ENCODE measurements at regions not wholly inside any gene's neighbourhood (a gene's known extent, or its start where the extent isn't known, plus 50 kb on each side); places are given as distances from the start of the nearest gene placed in this dataset.
"Not testable (repeated sequence)": the region's sequence is repeated elsewhere in the genome, so short reads cannot be mapped to it uniquely, and the experiment has no call there.

DNA sequence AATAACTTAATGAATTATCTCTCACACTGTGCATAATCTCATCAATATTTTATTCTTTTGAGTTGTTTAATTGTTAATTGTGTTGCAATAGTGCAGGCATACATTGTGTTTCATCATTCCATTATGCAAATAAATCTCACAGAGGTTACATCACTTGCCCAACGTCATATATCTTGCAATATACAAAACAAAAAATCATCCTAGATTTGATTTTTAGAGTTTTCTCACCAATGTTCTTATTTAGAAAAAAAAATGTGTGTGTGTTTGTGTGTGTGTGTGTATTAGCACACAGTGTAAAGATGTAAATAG is 662.5 kb upstream of the GBE1 start:
- DNase-seq (ENCODE audit: low spot score): no peak
- no peak for ATAC-seq

DNA sequence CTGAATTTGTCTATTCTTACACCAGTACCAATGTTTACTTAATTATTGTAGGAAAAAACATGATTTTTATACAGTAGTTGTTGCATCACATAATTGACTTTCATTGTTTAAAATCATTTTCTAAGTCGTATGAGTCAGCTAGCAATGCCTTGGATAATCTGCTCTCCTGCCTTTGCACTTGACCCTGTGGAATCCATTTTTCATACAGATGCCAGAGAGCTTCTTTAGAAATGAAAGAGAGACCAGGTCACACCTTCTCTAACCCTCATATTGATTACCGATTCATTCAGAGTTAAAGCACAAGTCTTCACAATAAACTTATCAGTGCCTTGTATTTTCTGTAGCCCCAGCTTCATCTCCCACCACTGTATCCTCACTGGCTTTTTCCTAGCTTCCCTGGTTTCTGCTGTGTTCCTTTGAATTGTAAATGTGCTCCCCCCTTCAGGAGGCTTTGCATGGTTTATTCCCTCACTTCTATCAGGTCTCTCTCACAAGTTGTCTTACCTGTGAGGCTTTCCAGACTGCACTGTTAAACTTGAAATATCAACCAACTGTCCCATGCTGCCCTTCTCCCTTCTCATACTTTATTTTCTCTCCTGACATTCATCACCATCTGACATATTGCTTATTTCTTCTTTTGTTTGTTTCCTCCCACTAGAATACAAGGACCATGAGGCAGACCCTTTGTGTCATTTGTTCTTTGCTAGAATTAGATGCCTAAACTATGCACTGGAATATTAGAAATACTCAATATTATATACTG is 662.0 kb upstream of the GBE1 start:
- DNase-seq (ENCODE audit: low spot score) (no peak), ATAC-seq (no peak)

DNA sequence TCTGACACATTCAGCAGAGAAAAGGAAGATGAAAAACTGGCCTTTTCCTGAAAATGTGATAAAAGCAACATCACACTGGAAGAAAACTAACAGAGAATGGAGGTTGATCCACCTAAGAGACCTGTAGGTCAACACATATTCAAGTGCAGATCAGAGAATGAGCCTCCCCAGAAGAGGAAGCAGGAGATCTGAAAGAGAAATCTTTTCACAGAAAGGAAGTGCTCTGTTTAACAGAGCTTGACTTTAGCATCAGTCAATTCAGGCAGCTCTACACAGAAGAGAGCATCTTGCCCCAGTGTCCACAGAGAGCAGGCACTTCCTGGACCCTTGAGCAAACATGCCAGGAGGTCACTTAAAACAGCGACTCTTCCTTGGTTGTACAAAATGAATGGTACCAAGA is 655.4 kb upstream of the GBE1 start:
- ATAC-seq: no peak
- DNase-seq (ENCODE audit: low spot score): no peak

DNA sequence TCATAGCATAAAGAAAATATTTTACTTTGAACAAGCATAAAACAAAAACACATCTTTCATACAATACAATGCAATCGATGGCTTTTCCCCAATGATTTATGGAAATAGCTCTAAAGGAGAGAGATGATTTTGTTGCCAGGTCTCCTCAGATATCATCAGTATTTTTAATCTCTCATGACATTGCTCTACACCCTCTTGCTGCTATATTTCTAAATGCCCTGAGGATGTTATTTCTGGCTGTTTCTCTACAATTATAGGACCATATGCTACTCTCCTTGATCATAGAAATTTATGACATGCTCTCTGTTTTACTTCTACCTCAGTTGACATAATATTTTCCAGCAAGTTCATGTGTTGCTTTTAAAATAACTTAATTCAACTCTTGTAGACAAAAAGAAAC is 654.9 kb upstream of the GBE1 start:
- ATAC-seq: no peak
- no peak for DNase-seq (ENCODE audit: low spot score)

DNA sequence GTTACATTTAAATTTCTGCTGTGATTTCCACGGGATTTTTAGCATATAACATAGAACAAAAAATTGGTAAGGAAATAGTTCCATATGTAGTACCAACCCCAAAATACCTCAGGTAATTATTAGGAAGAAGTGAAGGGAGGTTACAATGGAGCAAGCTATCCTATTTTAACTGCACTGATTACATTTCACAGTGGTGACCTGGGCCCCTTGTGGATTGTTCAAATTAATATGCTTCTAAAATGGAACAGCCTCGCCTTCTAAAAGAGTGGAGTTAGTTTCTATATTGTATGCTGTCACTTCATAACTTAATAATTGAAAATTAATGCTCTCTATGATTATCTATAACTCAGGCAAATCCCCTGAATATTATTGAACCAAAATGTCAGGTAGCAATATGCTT is 651.7 kb upstream of the GBE1 start:
- DNase-seq (ENCODE audit: low spot score) (no peak), ATAC-seq (no peak)

DNA sequence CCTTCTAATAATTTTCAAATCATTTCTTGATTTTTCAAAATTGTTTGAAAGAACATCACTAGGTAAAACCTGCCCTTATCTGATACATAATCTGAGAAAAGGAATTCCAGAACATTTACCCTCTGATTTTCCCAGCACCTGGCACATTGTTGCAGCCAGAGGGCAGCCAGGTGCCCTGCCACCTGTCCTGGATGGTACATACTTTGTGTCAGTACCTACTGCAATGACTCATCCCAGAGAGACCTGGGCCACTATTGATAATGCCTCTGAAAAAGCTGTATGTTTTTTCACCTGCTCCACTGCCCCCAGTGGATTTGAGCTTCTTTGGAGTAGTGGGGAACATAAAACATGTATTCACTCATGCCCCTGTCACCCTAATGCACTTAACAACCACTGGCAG is 648.9 kb upstream of the GBE1 start:
- DNase-seq (ENCODE audit: low spot score): no peak
- ATAC-seq: no peak

DNA sequence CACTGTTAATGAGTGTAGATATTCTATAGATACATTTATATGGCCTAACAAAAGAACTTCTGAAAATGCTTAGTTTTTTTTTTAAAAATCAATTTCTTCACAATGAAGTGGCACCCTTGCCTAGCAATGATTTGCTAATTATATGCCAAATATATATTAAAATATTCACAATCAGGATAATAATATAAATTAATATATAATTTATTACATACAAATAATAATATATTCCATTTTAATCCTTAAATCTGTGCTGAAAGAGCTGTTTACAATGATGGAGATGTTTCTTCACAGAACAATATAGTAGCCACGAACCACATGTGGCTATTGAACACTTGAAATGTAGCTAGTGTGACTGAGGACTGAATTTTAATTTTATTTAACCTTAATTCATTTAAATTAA is 648.4 kb upstream of the GBE1 start:
- DNase-seq (ENCODE audit: low spot score): no peak
- ATAC-seq: no peak

DNA sequence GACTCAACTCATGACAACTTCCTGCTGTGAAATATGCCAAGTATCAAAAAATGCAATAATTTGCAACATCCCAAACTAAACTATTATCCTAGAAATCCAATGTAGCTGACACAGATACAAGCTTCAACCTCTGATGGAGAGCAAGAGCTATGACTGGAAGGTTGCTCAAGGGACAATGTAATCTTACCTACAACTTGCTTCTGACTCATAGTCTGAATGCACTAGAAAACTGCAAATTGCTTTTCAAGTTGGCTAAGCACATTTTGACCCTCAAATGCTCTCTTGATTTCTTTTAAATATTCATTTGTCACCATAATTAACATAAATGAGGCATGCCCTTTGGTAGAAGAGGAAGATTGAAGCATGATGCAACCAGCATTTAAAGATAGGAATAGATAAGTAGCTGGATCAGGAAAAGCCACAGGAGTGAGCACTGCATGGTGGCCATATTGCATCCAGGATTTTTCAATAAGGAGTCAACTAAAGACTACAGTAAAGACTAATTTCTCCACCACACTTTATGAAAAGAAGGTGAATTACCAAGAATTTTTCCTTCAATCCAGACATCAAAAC is 630.8 kb upstream of the GBE1 start:
- no peak for ATAC-seq
- no peak for DNase-seq (ENCODE audit: low spot score)

DNA sequence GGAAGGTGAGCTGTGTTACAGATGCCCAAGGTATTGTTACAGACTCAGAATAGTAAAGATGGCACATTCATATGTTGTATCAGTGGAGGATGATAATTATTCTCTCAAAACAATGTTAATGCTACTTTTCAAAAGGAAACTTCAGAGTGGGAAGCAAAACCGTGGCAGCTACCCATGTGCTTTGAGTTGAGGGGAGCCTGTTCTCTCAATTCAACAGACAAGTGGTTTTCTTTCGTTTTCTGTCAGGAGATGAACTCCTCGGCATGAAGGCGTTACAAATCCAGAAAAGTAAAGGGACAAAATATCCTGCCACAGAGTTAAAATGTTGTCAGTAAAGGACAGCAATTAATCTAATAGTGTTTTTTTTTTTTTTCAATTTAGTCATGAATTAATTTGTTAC is 629.4 kb upstream of the GBE1 start:
- DNase-seq (ENCODE audit: low spot score) (no peak), ATAC-seq (no peak)

DNA sequence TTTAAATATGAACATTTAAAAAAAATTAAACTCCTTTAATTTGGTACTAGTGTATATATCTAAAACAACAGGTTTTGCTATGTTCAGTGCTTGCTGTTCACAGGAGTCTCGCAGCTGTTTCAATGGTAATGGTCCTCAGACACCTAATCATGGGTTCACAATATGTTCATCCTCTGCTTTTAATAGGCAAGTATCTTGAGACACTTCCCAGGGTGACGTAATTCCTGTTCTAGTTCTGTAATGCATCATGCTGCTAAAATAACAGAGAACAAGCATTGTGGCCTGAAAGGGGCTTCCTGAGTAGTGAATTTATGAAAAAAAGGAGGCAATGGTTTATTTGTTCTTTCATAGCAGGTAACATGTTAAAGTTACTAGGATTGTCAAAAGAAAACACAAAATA is 625.2 kb upstream of the GBE1 start:
- DNase-seq (ENCODE audit: low spot score): no peak

DNA sequence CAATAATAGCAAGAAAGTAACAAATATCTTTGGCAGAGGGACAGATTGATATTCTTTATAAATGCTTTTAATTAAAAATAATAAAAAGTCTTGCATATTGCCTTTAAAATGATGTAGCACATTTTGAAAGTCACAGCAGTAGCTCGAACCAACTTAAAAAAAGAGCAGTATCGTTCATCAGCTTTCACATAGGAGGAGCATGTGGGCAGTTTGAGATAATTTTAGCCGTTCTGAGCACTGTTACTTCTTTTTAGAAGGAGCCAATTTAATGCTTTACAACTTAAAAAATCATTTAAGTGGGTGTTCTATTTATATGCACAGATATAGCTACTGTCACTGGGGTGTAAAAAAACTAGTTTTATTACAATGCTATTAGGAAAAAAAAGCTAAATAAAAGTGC is 622.7 kb upstream of the GBE1 start:
- no peak for ATAC-seq
- no peak for DNase-seq (ENCODE audit: low spot score)

More for the DNA sequence above, 625.2 kb upstream of the GBE1 start:
- no peak for ATAC-seq

DNA sequence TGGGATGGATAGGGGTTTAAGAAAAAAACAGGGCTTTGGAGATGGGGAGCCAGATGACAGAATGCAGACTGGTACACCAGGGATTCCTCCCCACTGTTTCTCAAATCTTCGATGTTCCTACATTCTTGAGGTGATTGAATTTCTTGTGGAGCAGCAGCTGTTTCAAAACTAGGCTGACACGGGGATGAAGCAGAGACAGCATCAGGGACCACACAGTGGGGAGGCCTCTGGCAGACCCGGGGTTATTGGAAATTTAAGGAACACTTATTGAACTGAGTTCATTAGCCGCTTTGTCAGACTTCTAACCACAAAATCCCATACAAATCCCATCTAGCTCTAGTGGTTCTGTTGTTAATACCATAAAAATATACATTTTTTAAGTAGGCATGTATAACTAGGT is 621.4 kb upstream of the GBE1 start:
- no peak for ATAC-seq

DNA sequence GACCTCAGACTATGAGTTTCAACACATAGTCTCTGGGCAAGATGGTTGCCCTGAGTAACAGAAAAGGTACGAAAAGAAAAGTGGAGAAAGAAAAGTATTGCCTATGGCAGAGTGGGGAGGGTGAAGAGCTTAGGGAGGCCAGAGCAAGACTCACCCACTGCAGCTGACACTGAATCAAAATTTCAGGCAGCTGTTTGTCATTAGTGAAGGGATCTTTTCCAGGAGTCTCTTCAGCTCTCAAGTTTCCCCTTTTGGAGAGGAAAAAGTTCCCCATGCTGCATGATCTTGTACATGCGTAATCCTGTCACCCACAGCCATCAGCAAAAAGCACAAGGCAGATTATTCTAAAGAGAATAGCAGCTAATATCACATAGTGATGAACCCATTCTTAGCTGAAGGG is 616.9 kb upstream of the GBE1 start:
- no peak for DNase-seq (ENCODE audit: low spot score)
- no peak for ATAC-seq

More for the DNA sequence above, 621.4 kb upstream of the GBE1 start:
- no peak for DNase-seq (ENCODE audit: low spot score)

DNA sequence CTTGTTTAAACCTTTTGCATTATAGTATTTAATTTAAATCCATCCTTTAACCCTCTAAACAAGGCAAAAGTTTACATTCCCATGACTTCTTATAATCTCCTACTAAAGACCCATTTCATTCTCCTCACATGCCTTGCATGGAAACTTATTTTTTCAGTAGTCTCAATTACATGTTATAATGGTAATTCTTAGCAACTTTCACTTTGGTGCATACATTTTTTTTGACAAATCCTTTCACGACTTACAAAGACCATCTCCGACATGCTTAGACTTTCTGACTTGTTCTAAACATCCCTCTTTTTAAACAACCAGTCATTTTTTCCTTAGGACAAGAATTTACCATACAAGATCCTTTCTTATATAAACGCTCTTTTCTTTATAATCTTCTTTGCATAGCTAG is 615.4 kb upstream of the GBE1 start:
- DNase-seq (ENCODE audit: low spot score) (no peak), ATAC-seq (no peak)

DNA sequence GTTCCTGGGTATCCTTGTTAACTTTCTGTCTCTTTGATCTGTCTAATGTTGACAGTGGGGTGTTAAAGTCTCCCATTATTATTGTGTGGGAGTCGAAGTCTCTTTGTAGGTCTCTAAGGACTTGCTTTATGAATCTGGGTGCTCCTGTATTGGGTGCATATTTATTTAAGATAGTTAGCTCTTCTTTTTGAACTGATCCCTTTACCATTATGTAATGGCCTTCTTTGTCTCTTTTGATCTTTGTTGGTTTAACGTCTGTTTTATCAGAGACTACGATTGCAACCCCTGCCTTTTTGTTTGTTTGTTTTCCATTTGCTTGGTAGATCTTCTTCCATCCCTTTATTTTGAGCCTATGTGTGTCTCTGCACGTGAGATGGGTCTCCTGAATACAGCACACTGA is 612.4 kb upstream of the GBE1 start:
- ATAC-seq; DNase-seq (ENCODE audit: low spot score): not testable (repeated sequence)

DNA sequence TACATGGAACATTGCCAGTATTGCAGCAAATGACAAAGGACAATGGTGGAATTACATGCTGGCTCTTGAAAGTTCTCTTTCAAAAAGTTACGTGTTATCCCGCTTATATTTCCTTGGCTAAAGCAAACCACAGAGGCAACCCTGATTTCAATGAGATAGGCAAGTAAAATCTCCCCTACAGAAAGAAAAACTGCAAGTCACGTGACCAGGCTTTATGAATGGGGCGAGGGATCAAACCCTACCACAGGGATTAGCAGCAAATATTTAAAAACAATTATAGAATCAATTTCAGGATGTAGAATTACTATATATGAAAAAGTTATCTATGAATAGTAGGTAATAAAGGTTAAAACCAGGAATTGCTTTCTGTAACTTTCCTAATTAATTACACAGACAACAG is 603.4 kb upstream of the GBE1 start:
- no peak for ATAC-seq
- no peak for DNase-seq (ENCODE audit: low spot score)

DNA sequence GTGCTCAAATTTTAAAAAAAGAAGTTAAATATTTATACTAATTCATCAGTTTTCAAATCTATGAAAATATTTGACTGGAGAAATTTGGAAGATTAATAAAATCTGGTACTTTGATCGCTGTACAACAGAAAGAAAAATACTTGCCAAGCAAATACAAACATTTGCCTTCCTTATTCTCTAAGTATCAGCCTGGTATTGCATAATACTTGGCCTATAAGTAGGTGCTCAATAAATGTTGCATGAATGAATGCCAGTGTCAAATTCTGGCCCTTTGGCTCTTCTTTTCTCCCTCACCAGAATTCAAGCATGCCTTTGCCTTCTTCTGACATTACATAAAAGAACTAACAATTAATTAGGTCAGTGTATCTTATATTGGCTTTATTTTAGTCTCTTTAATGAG is 601.7 kb upstream of the GBE1 start:
- no peak for ATAC-seq

DNA sequence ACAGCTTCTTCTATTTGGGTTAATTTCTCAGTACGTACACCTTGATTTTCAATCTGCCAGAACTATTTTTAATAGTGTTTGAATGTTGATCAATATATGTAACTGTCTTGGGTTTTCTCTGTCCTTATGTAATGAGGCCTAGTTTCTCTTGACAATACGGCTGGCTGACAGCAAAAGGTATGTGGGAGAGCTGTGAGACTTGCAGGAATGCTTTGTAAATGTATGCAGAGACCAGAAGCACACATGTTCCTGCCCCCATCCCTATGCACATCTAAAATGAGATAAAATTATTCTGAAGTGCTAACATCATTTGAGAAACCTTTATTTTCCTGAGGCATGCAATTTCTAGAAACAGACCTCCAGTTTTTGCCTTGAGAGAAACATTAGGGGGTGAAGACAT is 593.8 kb upstream of the GBE1 start:
- no peak for ATAC-seq
- DNase-seq (ENCODE audit: low spot score): no peak

More for the DNA sequence above, 601.7 kb upstream of the GBE1 start:
- DNase-seq (ENCODE audit: low spot score): no peak

DNA sequence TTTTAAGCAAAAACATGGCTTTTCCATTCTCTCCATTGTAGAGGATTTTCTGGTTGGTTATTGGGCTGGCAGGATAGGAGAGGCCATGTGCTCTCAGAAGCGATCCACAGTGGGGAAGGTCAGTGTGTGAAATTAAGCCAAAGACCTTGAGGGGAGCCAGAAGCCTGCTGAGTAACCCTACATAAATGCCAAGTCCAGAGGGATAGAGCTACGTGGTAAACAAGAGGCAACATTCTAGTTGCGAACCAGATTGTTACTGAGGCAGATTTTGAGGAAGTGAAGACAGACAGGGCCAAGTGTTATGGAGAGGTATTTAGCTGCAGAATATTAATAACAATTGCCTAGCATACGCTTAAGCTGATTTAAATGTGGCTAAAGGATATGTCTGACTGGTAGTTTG is 592.8 kb upstream of the GBE1 start:
- DNase-seq (ENCODE audit: low spot score): no peak
- peak; percentile 44 for ATAC-seq

DNA sequence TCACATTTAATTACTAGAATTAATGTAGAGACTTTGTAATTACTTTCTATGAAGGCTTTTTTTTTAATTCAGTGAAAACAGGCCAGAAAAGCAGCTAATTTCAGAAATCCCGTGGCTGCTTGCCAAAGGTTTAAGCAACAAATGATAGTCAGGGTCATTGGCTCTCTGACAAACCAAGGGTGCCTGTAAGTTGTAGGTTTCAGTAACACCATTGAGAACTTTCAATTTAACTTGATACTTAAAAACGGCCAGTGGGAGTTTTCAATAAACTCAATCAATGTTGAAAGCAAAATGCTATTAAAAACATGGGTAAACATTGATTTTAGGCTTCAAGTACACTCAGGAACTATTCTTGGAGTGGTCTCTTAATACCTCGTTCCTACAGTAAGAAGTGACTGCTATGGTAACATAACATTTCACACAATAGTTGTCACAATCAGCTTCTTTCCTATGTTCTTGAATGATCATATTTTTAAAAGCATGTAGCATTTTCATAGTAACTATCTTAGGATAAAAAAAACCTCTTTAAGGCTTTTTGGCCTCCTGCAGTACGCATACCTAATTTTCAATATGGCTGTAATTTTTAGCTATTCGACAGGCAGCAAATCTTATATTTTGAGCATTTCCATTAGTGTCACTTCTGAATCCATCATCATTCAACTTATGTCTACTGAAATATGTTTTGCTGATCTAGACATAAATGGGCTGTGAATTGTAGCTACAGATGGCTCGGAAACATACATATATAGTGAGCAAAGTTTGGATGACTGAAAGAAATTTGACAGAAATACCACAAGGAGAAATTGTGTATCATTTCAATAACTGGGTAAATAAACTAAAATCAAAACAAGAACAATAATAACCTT is 592.1 kb upstream of the GBE1 start:
- peak; percentile 68 for ATAC-seq
- DNase-seq (ENCODE audit: low spot score): peak; percentile 54

DNA sequence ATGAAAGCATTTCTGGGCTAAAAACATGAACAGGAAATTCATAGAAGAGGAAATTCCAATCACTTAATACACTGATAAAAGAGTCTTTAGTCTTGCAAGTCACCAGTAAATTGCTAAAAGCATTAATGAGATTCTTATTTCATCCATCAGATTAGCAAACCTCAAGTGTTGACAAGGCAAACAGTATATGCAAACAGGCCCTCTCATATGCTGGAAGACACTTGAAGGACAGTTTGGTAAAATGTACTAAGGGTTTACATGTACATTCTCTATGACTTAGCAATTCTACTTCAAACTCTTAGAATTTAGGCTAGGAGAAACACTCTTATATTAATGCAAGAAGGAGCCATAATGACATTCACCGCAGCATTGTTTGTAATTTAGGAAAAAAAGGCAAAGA is 586.1 kb upstream of the GBE1 start:
- ATAC-seq (no peak), DNase-seq (ENCODE audit: low spot score) (no peak)

DNA sequence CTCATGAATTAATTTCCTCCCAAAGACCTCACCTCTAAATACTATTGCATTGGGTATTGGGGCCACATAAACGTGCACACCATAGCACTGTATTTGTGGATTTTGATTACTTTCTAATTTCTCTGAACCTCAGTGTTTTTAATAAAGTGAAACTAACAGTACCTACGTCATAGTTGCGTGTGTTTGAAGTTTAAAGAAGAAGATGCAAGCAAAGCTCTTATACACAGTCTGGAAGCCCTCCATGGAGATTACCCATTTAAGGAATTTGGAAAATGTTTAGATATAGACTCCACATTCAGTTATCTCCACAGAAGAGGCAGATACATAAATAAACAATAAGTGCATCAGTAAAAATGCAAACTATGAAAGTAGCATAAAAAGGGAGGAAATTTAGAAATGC is 581.1 kb upstream of the GBE1 start:
- DNase-seq (ENCODE audit: low spot score): no peak
- ATAC-seq: no peak

All from left lobe of liver (tissue), 2 donors.